MM.1S (cell line): ENCODE measurements at regions not wholly inside any gene's neighbourhood (a gene's known extent, or its start where the extent isn't known, plus 50 kb on each side); places are given as distances from the start of the nearest gene placed in this dataset.

Source experiments
- DNase-seq: peaks from one replicate; pipeline ENCODE4 v3.0.0-alpha.2; 2015
- H2AFZ ChIP-seq: fragments of 300-600 bp; sonication (generic); 2 replicates; pipeline ENCODE4 v1.6.0; 2016; ENCODE audit warnings: antibody characterized with exemption, low read length
- H3F3A ChIP-seq: fragments of 300-600 bp; sonication (generic); 2 replicates; pipeline ENCODE4 v1.6.1; 2016; ENCODE audit warnings: mild to moderate bottlenecking, antibody characterized with exemption, low read length, moderate library complexity, mixed read lengths; ENCODE audit not compliant: insufficient read depth
- H3K27ac ChIP-seq: fragments of 300-600 bp; sonication (generic); 2 replicates; pipeline ENCODE4 v1.5.1; 2016; ENCODE audit warnings: mild to moderate bottlenecking, low read length
- H3K27me3 ChIP-seq: fragments of 300-600 bp; sonication (generic); replicated peaks from 2 replicates; pipeline ENCODE4 v1.6.0; 2016; ENCODE audit warnings: low read length; ENCODE audit not compliant: insufficient read depth
- H3K36me3 ChIP-seq: fragments of 300-600 bp; sonication (generic); replicated peaks from 2 replicates; pipeline ENCODE4 v1.6.1; 2016; ENCODE audit warnings: mild to moderate bottlenecking, low read length, mixed read lengths; ENCODE audit not compliant: insufficient read depth
- H3K4me1 ChIP-seq: fragments of 300-600 bp; sonication (generic); 2 replicates; pipeline ENCODE4 v1.6.1; 2016; ENCODE audit warnings: low read length, mixed read lengths
- H3K4me2 ChIP-seq: fragments of 300-600 bp; sonication (generic); 2 replicates; pipeline ENCODE4 v1.6.0; 2016; ENCODE audit warnings: low read depth, low read length
- H3K4me3 ChIP-seq: fragments of 300-600 bp; sonication (generic); 2 replicates; pipeline ENCODE4 v1.5.1; 2016; ENCODE audit warnings: low read length, mixed read lengths
- H3K79me2 ChIP-seq: fragments of 300-600 bp; sonication (generic); 2 replicates; pipeline ENCODE4 v1.6.1; 2016; ENCODE audit warnings: mixed run types, low read length, mixed read lengths
- H3K9ac ChIP-seq: fragments of 300-600 bp; sonication (generic); 2 replicates; pipeline ENCODE4 v1.6.1; 2016; ENCODE audit warnings: low read length, mixed read lengths
- H3K9me2 ChIP-seq: fragments of 300-600 bp; sonication (generic); replicated peaks from 2 replicates; pipeline ENCODE4 v1.6.1; 2016; ENCODE audit warnings: mild to moderate bottlenecking, low read length, mixed read lengths; ENCODE audit not compliant: insufficient read depth
- H3K9me3 ChIP-seq: fragments of 300-600 bp; sonication (generic); replicated peaks from 2 replicates; pipeline ENCODE4 v1.6.1; 2016; ENCODE audit warnings: mild to moderate bottlenecking, low read length, mixed read lengths; ENCODE audit not compliant: insufficient read depth
- H4K20me1 ChIP-seq: fragments of 300-600 bp; sonication (generic); 2 replicates; pipeline ENCODE4 v1.6.1; 2016; ENCODE audit warnings: mild to moderate bottlenecking, low read length, moderate library complexity, mixed read lengths; ENCODE audit not compliant: insufficient read depth
- CTCF ChIP-seq: fragments of 300-600 bp; sonication (generic); IDR thresholded peaks from 2 replicates; pipeline ENCODE4 v1.5.1; 2016; ENCODE audit warnings: antibody characterized with exemption, low read length, mixed read lengths
- EZH2 ChIP-seq: fragments of 300-600 bp; sonication (generic); optimal IDR thresholded peaks from 2 replicates; pipeline ENCODE3; 2017; ENCODE audit warnings: low read depth, mild to moderate bottlenecking, antibody characterized with exemption, low read length, mixed read lengths
- EZH2phosphoT487 ChIP-seq: fragments of 300-600 bp; sonication (generic); IDR thresholded peaks from 2 replicates; pipeline ENCODE4 v1.6.1; 2018; ENCODE audit warnings: antibody characterized with exemption, low read length

- no peaks in the 10 kb centered on the region for H4K20me1 ChIP-seq
- no peaks in the 10 kb centered on the region for H3K9me3 ChIP-seq
- H3K36me3 ChIP-seq = no peaks in the 10 kb centered on the region
- no peaks in the 10 kb centered on the region for H3K9me2 ChIP-seq
- H3K27ac ChIP-seq = no peak overlapping the region
- H3K27me3 ChIP-seq = no peaks in the 10 kb centered on the region
- H3K79me2 ChIP-seq = no peaks in the 10 kb centered on the region
- no peaks in the 10 kb centered on the region for H3F3A ChIP-seq
- no peak overlapping the region for H3K4me3 ChIP-seq
- no peaks in the 10 kb centered on the region for H3K4me1 ChIP-seq
- H2AFZ ChIP-seq = no peak overlapping the region
- no peak for DNase-seq
- no peak overlapping the region for H3K4me2 ChIP-seq
- no peak overlapping the region for H3K9ac ChIP-seq
- TF ChIP-seq EZH2phosphoT487 (no peak), CTCF (no peak), EZH2 (no peak)
Observed at GRCh38 chr16:79735271-79735670, 134.7 kb upstream of the MAF start.

- Histone ChIP-seq H3K27me3 (no peaks in the 10 kb centered on the region), H3K9me2 (no peaks in the 10 kb centered on the region), H3K79me2 (no peaks in the 10 kb centered on the region), H4K20me1 (no peaks in the 10 kb centered on the region), H3K4me3 (no peak overlapping the region), H2AFZ (no peak overlapping the region), H3K36me3 (no peaks in the 10 kb centered on the region), H3K9ac (no peak overlapping the region), H3F3A (no peaks in the 10 kb centered on the region), H3K9me3 (no peaks in the 10 kb centered on the region), H3K27ac (no peak overlapping the region), H3K4me2 (no peak overlapping the region), H3K4me1 (no peaks in the 10 kb centered on the region)
- TF ChIP-seq CTCF (no peak), EZH2 (no peak), EZH2phosphoT487 (no peak)
- DNase-seq = no peak
Observed at GRCh38 chr16:79734721-79735120, 134.2 kb upstream of the MAF start.

GRCh38 chr16:79728923-79729240 lies 128.3 kb upstream of the MAF start:
- no peaks in the 10 kb centered on the region for H3K9me3 ChIP-seq
- H3K36me3 ChIP-seq = no peaks in the 10 kb centered on the region
- no peaks in the 10 kb centered on the region for H3K79me2 ChIP-seq
- H3K4me1 ChIP-seq = no peaks in the 10 kb centered on the region
- DNase-seq = no peak
- H3K4me3 ChIP-seq = no peak overlapping the region
- H3K9me2 ChIP-seq = no peaks in the 10 kb centered on the region
- no peak overlapping the region for H3K4me2 ChIP-seq
- H3K27me3 ChIP-seq = no peaks in the 10 kb centered on the region
- no peak overlapping the region for H3K9ac ChIP-seq
- H3F3A ChIP-seq = no peaks in the 10 kb centered on the region
- H3K27ac ChIP-seq = no peak overlapping the region
- TF ChIP-seq EZH2phosphoT487 (no peak), EZH2 (no peak), CTCF (no peak)
- no peaks in the 10 kb centered on the region for H4K20me1 ChIP-seq
- H2AFZ ChIP-seq = no peak overlapping the region
